ENCODE measurements at regions not wholly inside any gene's neighbourhood (a gene's known extent, or its start where the extent isn't known, plus 50 kb on each side); places are given as distances from the start of the nearest gene placed in this dataset.

DNA sequence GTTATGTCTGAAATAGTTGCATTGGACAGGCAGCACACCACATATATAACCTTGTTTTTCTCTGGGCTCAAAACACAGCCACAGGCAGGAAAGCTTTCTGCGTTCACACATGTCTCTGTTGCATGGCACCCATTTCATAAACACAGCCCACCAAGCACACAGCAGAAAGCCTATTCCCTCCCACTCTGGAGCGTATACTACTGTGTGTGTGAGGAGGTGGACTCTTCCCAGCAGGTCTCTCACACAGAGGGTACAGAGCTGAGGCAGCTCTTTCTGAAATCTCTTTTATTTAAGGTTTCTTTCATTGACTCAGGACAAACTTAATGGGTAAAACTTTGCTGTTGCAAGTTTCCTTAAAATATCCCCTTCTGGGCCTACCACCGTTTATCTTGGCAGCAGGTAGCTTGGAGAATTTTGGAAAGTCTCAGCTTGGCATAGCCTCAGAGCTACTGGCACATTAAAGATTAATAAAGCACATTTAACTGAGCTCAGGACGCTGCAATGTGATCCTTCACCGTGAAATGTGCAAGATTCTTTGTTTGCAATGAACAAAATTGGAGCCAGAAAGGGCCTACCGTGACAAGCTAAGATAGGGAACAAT, 105.1 kb upstream of the NCKAP5 start:
- Histone ChIP-seq H3K27me3 (ENCODE audit: insufficient read depth) (no peaks in the 10 kb centered on the region), H3K9ac (no peak overlapping the region), H3K79me2 (ENCODE audit: insufficient read depth) (no peaks in the 10 kb centered on the region), H2AFZ (ENCODE audit: low read depth) (no peak overlapping the region), H3K36me3 (replicated peaks in 1 of 2; ENCODE audit: control insufficient read depth in 1 of 2, insufficient read depth in 2 of 2, low read length in 1 of 2) (no peaks in the 10 kb centered on the region), H3K9me2 (no peaks in the 10 kb centered on the region), H3F3A (replicated peaks; ENCODE audit: insufficient read depth) (no peaks in the 10 kb centered on the region), H3K4me1 (ENCODE audit: control insufficient read depth in 1 of 2, insufficient read depth in 2 of 2, low read depth in 1 of 2, low read length in 1 of 2) (peaks cover 5 to 29% of the 10 kb centered on the region in 2 experiments; a peak in 2 of 4 replicates), H3K27ac (ENCODE audit: low read depth in 2 of 2, low read length in 1 of 2) (no peak overlapping the region), H3K4me2 (no peak overlapping the region), H3K9me3 (peaks cover 8% of the 10 kb centered on the region; the same call in 1 of the 2 replicates), H4K20me1 (ENCODE audit: insufficient read depth) (no peaks in the 10 kb centered on the region), H3K4me3 (ENCODE audit: low read depth in 2 of 2, low read length in 1 of 2) (no peak overlapping the region)
- CTCF ChIA-PET = interaction anchor here (1.0 to 1.7 kb wide), 2 partner anchors 28 to 112 kb away, joined by 3 to 6 read pairs; no protein-coding TSS in a partner anchor
- no peak for DNase-seq
- WGBS (ENCODE audit: low lambda C conversion rate) = 63% methylated on average over 6 of the region's 6 CpGs
- POLR2A ChIA-PET = no interaction called here
- TF ChIP-seq NRF1 (IDR thresholded peaks at IDR 0.05; ENCODE audit: low read depth, low read length) = no peak
- TF ChIP-seq, protein P1, sequence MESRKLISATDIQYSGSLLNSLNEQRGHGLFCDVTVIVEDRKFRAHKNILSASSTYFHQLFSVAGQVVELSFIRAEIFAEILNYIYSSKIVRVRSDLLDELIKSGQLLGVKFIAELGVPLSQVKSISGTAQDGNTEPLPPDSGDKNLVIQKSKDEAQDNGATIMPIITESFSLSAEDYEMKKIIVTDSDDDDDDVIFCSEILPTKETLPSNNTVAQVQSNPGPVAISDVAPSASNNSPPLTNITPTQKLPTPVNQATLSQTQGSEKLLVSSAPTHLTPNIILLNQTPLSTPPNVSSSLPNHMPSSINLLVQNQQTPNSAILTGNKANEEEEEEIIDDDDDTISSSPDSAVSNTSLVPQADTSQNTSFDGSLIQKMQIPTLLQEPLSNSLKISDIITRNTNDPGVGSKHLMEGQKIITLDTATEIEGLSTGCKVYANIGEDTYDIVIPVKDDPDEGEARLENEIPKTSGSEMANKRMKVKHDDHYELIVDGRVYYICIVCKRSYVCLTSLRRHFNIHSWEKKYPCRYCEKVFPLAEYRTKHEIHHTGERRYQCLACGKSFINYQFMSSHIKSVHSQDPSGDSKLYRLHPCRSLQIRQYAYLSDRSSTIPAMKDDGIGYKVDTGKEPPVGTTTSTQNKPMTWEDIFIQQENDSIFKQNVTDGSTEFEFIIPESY (IDR thresholded peaks at IDR 0.05; ENCODE audit: borderline replicate concordance, low read depth) = no peak
- TF ChIP-seq FOSL2 (IDR thresholded peaks at IDR 0.05; ENCODE audit: borderline replicate concordance, low read depth) = no peak

DNA sequence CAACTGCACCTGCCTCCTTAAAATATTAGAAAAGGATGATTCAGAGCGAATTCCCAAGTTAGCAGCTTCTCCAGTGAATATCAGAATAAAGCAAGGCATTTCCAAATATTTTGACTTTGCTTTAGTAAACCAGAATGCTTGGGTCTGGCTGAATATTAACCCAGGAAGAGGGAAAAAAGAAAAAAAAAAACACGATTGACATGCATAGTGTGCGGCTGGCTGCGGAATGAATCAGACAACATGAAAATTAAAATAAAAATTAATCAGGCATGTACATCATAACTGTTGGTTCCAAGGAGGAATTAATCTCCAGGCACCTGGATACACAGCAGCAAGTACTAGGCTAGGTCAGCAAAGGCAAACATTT, 105.8 kb upstream of the NCKAP5 start:
- WGBS (ENCODE audit: low lambda C conversion rate) = 67% methylated on average over 4 of the region's 4 CpGs
- no peak overlapping the region for H3K4me3 ChIP-seq (ENCODE audit: low read depth in 2 of 2, low read length in 1 of 2)
- 0 out of 2 replicates have a peak, but pooled peaks cover 1% of the 10 kb centered on the region for H3K9me3 ChIP-seq
- DNase-seq = no peak
- ChIA-PET POLR2A (no interaction called here), CTCF (interaction anchor here (1.7 kb wide), 1 partner anchor 113 kb away, joined by 6 read pairs; no protein-coding TSS in a partner anchor)
- no peaks in the 10 kb centered on the region for H3K27me3 ChIP-seq (ENCODE audit: insufficient read depth)
- H3K9me2 ChIP-seq = no peaks in the 10 kb centered on the region
- no peaks in the 10 kb centered on the region for H3K79me2 ChIP-seq (ENCODE audit: insufficient read depth)
- no peak overlapping the region for H3K4me2 ChIP-seq
- H4K20me1 ChIP-seq (ENCODE audit: insufficient read depth) = no peaks in the 10 kb centered on the region
- TF ChIP-seq FOSL2 (IDR thresholded peaks at IDR 0.05; ENCODE audit: borderline replicate concordance, low read depth) = no peak
- no peak for TF ChIP-seq GATA2 (CRISPR knock-in tag; IDR thresholded peaks at IDR 0.05)
- TF ChIP-seq RFX5 (IDR thresholded peaks at IDR 0.05; ENCODE audit: low read length) = no peak
- TF ChIP-seq MEF2A (IDR thresholded peaks at IDR 0.05; ENCODE audit: borderline replicate concordance, low read depth) = no peak
- TF ChIP-seq YY1 (IDR thresholded peaks at IDR 0.05; ENCODE audit: low read depth) = no peak
- TF ChIP-seq SIN3A (IDR thresholded peaks at IDR 0.05; ENCODE audit: borderline replicate concordance, low read depth, low read length) = no peak
- H3K36me3 ChIP-seq (replicated peaks in 1 of 2; ENCODE audit: control insufficient read depth in 1 of 2, insufficient read depth in 2 of 2, low read length in 1 of 2) = no peaks in the 10 kb centered on the region
- H3K9ac ChIP-seq = no peak overlapping the region
- H3F3A ChIP-seq (replicated peaks; ENCODE audit: insufficient read depth) = no peaks in the 10 kb centered on the region
- H2AFZ ChIP-seq (ENCODE audit: low read depth) = no peak overlapping the region
- H3K27ac ChIP-seq (ENCODE audit: low read depth in 2 of 2, low read length in 1 of 2) = no peak overlapping the region
- H3K4me1 ChIP-seq (ENCODE audit: control insufficient read depth in 1 of 2, insufficient read depth in 2 of 2, low read depth in 1 of 2, low read length in 1 of 2) = peaks cover 5 to 29% of the 10 kb centered on the region in 2 experiments; a peak in 2 of 4 replicates
